Stimulated activated CD4-positive, alpha-beta T cell treated with anti-CD3 and anti-CD28 coated beads, Interleukin-2, amount 100 ng/mL, for 48 hours (primary cell): ENCODE measurements at regions not wholly inside any gene's neighbourhood (a gene's known extent, or its start where the extent isn't known, plus 50 kb on each side); places are given as distances from the start of the nearest gene placed in this dataset.
"Not testable (repeated sequence)": the region's sequence is repeated elsewhere in the genome, so short reads cannot be mapped to it uniquely, and the experiment has no call there.

ENCODE experiments used
- DNase-seq, 2 donors: peaks; one replicate each; pipeline ENCODE4 v3.0.0-alpha.2; 2020

DNA sequence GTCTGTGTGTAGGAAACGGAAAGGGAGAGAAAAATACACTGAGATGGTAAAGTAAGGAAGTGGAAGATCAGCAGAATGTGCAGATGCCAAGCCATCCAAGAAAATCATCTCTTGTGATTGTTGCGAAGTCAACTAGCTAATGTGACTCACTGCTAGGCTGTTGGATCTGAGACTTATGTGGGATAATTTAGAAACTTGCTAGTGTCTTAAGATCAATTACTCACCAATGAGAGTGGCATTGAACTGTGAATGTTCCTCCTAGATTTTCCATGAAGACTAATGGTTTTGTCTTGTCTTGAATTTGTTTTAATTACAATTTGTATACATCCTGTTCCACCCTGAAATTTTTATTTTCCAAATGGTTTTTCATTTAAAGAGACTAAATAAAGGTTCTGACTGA lies 771.6 kb downstream of the EFNB2 start:
- no peak for DNase-seq

DNA sequence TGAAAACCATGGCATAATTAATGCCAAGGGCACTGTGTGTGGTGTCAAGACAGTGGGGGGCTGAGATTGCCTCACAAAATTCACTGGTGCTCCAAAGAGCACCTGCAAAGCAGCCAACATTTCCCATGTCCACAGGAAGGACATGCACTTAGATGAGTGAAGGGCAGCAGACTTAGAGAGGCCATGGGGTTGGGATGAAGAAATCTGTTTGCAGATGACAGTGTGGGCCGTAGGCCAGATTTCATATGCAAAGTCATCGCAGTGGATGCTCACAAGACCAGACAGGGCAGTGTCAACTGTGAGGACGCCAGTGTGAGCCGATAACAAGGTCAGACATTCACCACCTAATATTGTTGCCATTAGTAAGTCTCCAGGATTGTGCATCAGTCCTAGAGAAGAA lies 773.4 kb downstream of the EFNB2 start:
- no peak for DNase-seq

DNA sequence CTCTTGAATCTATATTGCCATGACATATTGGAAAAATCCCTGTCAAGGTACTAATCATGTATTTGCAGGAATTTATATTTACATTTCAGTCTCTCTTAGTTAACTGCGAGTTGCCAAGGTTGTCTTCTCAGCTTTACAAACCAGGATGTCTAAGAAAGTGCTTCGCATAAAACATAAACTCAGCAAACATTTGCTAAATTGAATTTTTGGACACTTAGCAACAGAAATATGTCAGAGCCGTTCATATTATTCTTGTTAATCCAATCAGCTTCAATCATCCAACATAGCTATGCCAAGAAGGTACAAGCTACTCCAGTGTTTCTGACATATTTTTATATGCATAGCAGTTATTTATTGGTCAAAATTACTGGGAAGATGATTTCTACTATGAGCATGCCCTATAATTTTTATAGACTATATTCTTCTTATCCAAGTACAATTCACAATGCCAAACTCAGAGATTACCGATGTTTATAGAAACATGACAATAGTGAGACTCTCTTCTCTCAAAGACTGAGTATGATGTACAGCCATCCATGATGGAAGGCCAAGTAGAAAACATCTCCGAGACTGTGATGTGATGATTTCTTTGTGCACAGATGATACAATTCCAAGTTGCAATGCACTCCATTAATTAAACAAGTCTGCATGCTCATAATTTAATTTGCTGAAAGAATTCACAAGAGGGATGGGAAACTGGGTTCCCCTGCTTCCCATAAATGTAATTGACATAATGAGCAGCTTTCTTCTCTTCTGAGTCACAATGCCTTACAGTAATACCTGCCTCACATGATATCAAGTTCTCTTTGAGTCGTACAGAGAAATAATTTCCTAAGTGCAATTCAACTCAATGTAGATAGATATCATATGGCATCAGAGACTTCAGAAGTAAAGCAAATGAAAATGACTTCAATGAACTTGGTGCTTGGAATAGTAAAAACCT lies 776.3 kb downstream of the EFNB2 start:
- no peak for DNase-seq

DNA sequence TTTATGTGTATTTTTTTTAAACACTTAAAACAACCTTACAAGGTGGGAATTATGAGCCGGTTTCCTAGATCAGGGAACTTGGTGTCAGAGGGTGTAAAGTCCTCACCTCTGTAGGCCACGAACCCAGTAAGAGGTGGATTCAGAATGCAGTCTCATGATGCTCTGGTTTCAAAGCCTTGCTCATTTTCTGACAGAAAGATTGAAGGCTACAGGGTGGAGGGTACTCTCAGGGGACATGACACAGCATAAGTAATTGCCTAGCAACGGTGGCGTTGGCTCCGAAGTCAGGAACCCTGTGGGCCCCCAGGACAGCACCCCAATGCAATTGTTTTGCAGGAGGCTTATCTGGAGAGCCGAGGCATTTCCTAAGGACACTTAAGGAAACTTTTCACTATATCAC lies 794.7 kb downstream of the EFNB2 start:
- no peak for DNase-seq

DNA sequence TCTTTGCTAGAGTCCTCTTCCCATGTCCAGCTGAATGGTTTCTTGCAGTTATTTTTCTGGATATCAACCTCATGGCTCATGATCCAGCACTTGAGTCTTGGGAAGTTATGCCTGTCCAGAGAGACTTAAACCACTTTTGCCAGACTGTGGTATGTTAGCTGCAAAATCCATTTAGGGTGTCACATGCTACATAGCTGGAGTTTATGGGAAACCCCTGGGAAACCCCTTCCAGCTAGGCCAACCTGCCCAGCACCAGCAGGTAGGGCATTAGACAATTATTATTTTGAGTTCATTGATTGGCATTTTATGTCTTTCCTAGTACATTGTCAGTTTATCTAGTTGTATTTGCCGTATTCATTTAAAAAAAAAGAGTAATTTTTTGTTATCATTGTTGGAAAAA lies 797.8 kb downstream of the EFNB2 start:
- no peak for DNase-seq

- DNase-seq = no peak
These were observed 800.2 kb downstream of the EFNB2 start for GRCh38 chr13:105735281-105735680.

- DNase-seq = no peak
These were observed 802.5 kb downstream of the EFNB2 start for GRCh38 chr13:105732806-105733529.

DNA sequence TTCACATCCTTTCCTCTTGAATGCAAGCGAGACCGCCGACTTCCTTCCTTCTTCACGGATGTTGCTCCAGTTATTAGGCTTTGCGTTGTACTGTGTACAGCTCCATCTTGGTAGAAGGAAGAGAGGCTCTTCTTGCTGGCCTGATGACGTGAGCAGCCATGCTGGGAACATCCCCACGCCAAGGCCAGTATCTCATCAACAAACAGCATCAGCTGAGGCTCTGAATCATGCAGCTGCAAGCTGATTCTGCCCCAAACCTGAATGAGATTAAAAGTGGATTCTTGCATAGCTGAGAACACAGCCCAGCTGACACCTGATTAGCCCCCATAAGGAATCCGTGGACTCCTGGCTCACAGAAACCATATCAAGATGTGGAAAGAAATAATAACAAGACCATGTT lies 809.6 kb downstream of the EFNB2 start:
- no peak for DNase-seq

- no peak for DNase-seq
These were observed 814.4 kb downstream of the EFNB2 start for GRCh38 chr13:105721016-105721415.

- DNase-seq = no peak
These were observed 815.6 kb downstream of the EFNB2 start for GRCh38 chr13:105719859-105720258.

DNA sequence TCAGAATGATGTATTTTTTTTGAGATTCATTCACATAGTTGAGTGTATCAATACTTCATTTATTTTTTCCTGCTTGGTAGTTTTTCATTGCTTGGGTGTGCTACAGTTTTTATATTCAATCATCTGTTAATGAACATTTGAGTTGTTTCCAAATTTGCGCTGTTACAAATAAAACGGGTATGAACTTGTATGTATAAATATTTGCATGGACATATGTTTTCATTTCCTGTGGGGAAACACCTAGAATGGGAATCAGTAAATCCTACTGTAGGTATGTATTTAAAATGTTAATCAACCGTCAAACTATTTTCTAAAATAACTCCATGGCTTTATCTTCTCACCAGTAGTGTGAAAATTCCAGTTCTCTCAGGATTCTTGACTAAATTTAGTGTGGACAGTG lies 826.3 kb downstream of the EFNB2 start:
- DNase-seq = no peak

- DNase-seq = no peak
These were observed 831.6 kb downstream of the EFNB2 start for GRCh38 chr13:105703843-105704242.

GRCh38 chr13:105702441-105702840 lies 833.0 kb downstream of the EFNB2 start:
- no peak for DNase-seq

DNA sequence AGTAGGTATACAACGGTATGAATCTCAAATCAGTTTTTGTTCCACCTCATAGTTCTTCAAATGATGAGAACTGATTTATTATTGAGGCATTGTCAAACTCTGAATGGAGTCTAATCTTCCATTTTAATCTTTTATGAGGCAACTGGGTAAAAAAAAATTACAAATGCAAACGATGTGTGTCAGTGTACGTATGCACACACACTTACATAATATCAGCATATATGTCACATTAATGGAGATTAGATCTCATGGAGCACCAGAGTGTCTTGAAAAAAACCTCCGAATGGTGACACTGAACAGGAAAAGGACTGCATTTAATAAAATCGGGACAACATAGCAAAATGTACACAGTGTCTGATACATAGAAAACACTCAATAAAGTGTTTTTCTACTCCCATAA lies 842.7 kb downstream of the EFNB2 start:
- DNase-seq = no peak

DNA sequence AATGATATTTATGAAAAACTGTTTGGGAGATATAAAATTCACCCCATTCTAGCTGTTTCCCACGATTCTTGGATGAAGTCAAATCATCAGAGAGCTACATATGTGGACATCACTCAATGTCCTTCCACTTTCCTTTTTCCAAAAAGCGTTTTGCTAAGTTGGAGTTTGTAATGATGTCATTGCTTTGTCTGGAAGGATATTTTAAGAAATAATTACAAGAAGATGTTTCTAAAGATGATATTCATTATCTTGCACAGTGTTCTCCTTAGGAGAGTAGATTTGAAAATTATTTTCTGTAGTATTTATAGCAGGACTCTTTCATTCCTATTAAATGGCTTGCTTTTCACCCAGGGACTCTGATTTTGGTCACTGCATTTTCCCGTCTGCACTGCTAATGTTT lies 851.2 kb downstream of the EFNB2 start:
- no peak for DNase-seq

- no peak for DNase-seq
These were observed 855.6 kb downstream of the EFNB2 start for GRCh38 chr13:105679838-105680237.

GRCh38 chr13:105678072-105678471 lies 857.4 kb downstream of the EFNB2 start:
- no peak for DNase-seq

DNA sequence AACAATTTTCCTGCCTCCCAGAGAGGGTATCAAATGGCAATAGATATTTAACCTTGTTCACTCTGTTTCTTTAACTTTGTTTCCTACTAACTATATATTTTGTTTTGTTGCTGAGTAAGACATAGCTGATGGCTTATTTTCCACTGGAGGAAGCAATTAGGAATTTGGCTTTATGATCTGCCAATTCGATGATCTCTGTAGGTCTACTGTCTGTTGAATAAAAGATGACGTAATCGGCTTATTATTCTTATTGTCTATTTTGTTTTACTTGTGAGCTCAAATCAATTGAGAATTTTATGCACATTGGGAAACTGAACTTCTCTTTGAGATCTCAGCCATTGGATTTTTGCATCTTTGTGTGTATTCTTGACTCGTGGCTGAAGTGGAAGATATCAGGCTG lies 862.6 kb downstream of the EFNB2 start:
- DNase-seq = no peak

DNA sequence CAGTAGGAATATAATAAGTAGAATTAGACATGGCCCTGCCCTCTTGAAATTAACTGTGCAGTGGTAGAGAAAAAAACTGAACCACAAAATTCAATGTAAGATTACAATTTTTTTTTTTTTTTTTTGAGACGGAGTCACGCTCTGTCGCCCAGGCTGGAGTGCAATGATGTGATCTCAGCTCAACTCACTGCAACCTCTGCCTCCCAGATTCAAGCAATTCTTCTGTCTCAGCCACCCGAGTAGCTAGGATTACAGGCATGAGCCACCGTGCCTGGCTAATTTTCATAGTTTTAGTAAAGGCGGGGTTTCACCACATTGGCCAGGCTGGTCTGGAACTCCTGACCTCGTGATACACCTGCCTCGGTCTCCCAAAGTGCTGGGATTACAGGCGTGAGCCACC lies 864.3 kb downstream of the EFNB2 start:
- not testable (repeated sequence) for DNase-seq

GRCh38 chr13:105670179-105670990 lies 865.1 kb downstream of the EFNB2 start:
- no peak for DNase-seq

GRCh38 chr13:105665284-105665683 lies 870.2 kb downstream of the EFNB2 start:
- DNase-seq = no peak

DNA sequence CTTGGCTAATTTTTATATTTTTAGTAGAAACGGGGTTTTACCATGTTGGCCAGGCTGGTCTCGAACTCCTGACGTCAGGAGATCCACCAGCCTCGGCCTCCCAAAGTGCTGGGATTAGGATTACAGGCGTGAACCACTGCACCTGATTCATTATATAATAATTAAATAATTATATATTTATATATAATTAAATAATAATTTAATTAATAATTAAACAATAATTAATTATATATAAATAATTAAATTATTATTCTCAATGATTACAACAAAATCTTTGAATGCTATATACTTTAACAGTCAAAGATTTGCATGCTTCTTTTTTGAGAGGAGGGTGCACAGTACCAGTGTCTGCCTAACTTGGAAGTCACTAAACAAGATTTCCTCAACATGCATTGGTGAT lies 872.3 kb downstream of the EFNB2 start:
- DNase-seq = no peak

GRCh38 chr13:105660561-105660960 lies 874.9 kb downstream of the EFNB2 start:
- no peak for DNase-seq
